K562 (cell line): ENCODE measurements at regions not wholly inside any gene's neighbourhood (a gene's known extent, or its start where the extent isn't known, plus 50 kb on each side); places are given as distances from the start of the nearest gene placed in this dataset.

ENCODE experiments used
- ATAC-seq: fragments of 200-7000 bp; cut with Tn5 transposase; 3 replicates; pipeline ENCODE4 v1.9.1; 2020; ENCODE audit warnings: moderate library complexity
- BruUV-seq: library from RNA; stranded (reverse); fragments of 400-500 nt; replicated peaks from 2 replicates; lab custom pipeline; 2021; lab: Mats Ljungman, UMichigan
- CTCF ChIA-PET: fragments of 300-600 bp; formaldehyde crosslinking; extraction: SDS; loops from one replicate; lab custom pipeline; 2021; ENCODE audit warnings: low intra/inter-chr PET ratio; lab: Yijun Ruan, JAX
- POLR2A ChIA-PET: fragments of 300-600, 350-650 bp; sonication (Branson Sonifier 250); formaldehyde crosslinking; extraction: SDS; loops from one replicate; lab custom pipeline; 2021; ENCODE audit warnings: antibody characterized with exemption, inconsistent platforms; lab: Yijun Ruan, JAX
- DNase-seq, 4 experiments: peaks; one replicate each; pipeline versions ENCODE4 v3.0.0 to v3.0.0-alpha.2; 2011 to 2018; ENCODE audit warnings: low spot score in 3 of 4, mixed read lengths in 3 of 4; ENCODE audit errors: extremely low read depth in 1 of 4
- FAIRE-seq: peaks from 2 replicates; lab custom pipeline; 2011; peaks lifted over from hg19 to GRCh38; lab: Jason Lieb, UNC
- H2AFZ ChIP-seq: 2 replicates; pipeline ENCODE4 v1.6.0; 2011; ENCODE audit warnings: low read depth, low read length, control low read depth, inconsistent platforms
- H3K27ac ChIP-seq: fragments of 200-600 bp; 3 replicates; pipeline ENCODE4 v1.8.0; 2011; ENCODE audit warnings: low read depth, mild to moderate bottlenecking, control low read depth, inconsistent platforms, low read length, moderate library complexity, mixed read lengths; ENCODE audit errors: extremely low read depth
- H3K27me3 ChIP-seq, 2 experiments: fragments of 300-600 bp in 1 of 2; 2 replicates in 1 of 2; 3 replicates in 1 of 2; pipeline versions ENCODE4 v1.6.0 to v1.8.0; 2011; ENCODE audit warnings: inconsistent platforms in 2 of 2, low read length in 2 of 2, mild to moderate bottlenecking in 1 of 2, mixed read lengths in 1 of 2, moderate library complexity in 1 of 2; ENCODE audit not compliant: control insufficient read depth in 2 of 2, insufficient read depth in 2 of 2
- H3K36me3 ChIP-seq: fragments of 300-600 bp; 3 replicates; pipeline ENCODE4 v1.8.0; 2011; ENCODE audit warnings: mild to moderate bottlenecking, low read length, inconsistent platforms; ENCODE audit not compliant: control insufficient read depth, insufficient read depth
- H3K4me1 ChIP-seq, 2 experiments: fragments of 200-600 bp in 1 of 2; replicated peaks in 1 of 2; 2 replicates in 1 of 2; 3 replicates in 1 of 2; pipeline versions ENCODE4 v1.5.1 to v1.8.0; 2011; ENCODE audit warnings: inconsistent platforms in 2 of 2, low read length in 2 of 2, mild to moderate bottlenecking in 1 of 2, mixed read lengths in 1 of 2, moderate library complexity in 1 of 2; ENCODE audit not compliant: control insufficient read depth in 2 of 2, insufficient read depth in 2 of 2
- H3K4me2 ChIP-seq: 2 replicates; pipeline ENCODE4 v1.6.1; 2011; ENCODE audit warnings: low read length, control low read depth, inconsistent platforms, mixed read lengths; ENCODE audit not compliant: insufficient read depth
- H3K4me3 ChIP-seq: fragments of 200-600 bp; sonication (generic), shearing (Covaris generic); 2 replicates; pipeline ENCODE4 v1.5.1; 2016; ENCODE audit warnings: control low read depth, inconsistent platforms
- H3K79me2 ChIP-seq: fragments of 200-600 bp; 3 replicates; pipeline ENCODE4 v1.8.0; 2011; ENCODE audit warnings: low read length, inconsistent platforms; ENCODE audit not compliant: control insufficient read depth, insufficient read depth
- H3K9ac ChIP-seq, 2 experiments: 2 replicates each; pipeline versions ENCODE4 v1.6.0 to v1.6.1; 2011; ENCODE audit warnings: low read depth in 2 of 2, low read length in 2 of 2, control low read depth in 1 of 2, inconsistent platforms in 1 of 2, mild to moderate bottlenecking in 1 of 2, mixed read lengths in 1 of 2; ENCODE audit not compliant: insufficient read depth in 1 of 2
- H3K9me1 ChIP-seq: one replicate; pipeline ENCODE4 v1.6.0; 2011; ENCODE audit warnings: inconsistent platforms, mild to moderate bottlenecking, low read length, moderate library complexity; ENCODE audit not compliant: control insufficient read depth, insufficient read depth
- H3K9me3 ChIP-seq: replicated peaks from 2 replicates; pipeline ENCODE4 v1.5.1; 2011; ENCODE audit warnings: low read depth, low read length, inconsistent platforms; ENCODE audit not compliant: control insufficient read depth, insufficient read depth
- H4K20me1 ChIP-seq: replicated peaks from 2 replicates; pipeline ENCODE4 v1.6.1; 2011; ENCODE audit warnings: low read length, inconsistent platforms, mixed read lengths; ENCODE audit not compliant: control insufficient read depth, insufficient read depth
- CGGBP1 ChIP-seq: fragments of 250-450 bp; sonication (Bioruptor Pico); IDR thresholded peaks from 2 replicates; pipeline ENCODE4 v1.9.0; 2021; ENCODE audit warnings: mild to moderate bottlenecking
- CHD4 ChIP-seq: fragments of 200-600 bp; sonication (generic); IDR thresholded peaks from 3 replicates; pipeline ENCODE4 v1.6.1; 2012; ENCODE audit warnings: low read depth, mild to moderate bottlenecking, mixed read lengths, low read length, inconsistent platforms; ENCODE audit not compliant: insufficient read depth, insufficient replicate concordance, poor library complexity, severe bottlenecking
- COPS2 ChIP-seq: fragments of 450-650 bp; conservative IDR thresholded peaks from 2 replicates; pipeline ENCODE4 v1.6.1; 2016; ENCODE audit warnings: mild to moderate bottlenecking, moderate library complexity
- HBP1 ChIP-seq: fragments of 450-650 bp; formaldehyde crosslinking; IDR thresholded peaks from 2 replicates; pipeline ENCODE4 v1.4.0; 2022; ENCODE audit warnings: missing genetic modification characterization
- HLTF ChIP-seq: fragments of 450-650 bp; IDR thresholded peaks from 2 replicates; pipeline ENCODE4 v1.6.1; 2016
- HNRNPL ChIP-seq: fragments of 200-400 bp; formaldehyde crosslinking; IDR thresholded peaks from 2 replicates; pipeline ENCODE4 v1.6.1; 2017; ENCODE audit warnings: low read depth, mild to moderate bottlenecking, low read length
- MTA2 ChIP-seq: fragments of 450-650 bp; IDR thresholded peaks from 2 replicates; pipeline ENCODE4 v1.6.1; 2016; ENCODE audit warnings: low read depth
- NFATC3 ChIP-seq: fragments of 450-650 bp; IDR thresholded peaks from 2 replicates; pipeline ENCODE4 v1.6.1; 2017; ENCODE audit warnings: mild to moderate bottlenecking
- SAFB2 ChIP-seq: fragments of 200-400 bp; formaldehyde crosslinking; IDR thresholded peaks from 2 replicates; pipeline ENCODE4 v1.6.1; 2018; ENCODE audit warnings: borderline replicate concordance, low read length, low read depth, moderate library complexity; ENCODE audit not compliant: severe bottlenecking
- SREBF1 ChIP-seq: fragments of 150-350 bp; IDR thresholded peaks from 2 replicates; pipeline ENCODE4 v1.6.1; 2014; ENCODE audit warnings: antibody characterized with exemption, low read depth, low read length, borderline replicate concordance
- TEAD2 ChIP-seq: fragments of 450-650 bp; IDR thresholded peaks from 2 replicates; pipeline ENCODE4 v1.6.1; 2016; ENCODE audit warnings: missing genetic modification characterization, control low read depth, missing compliant biosample characterization
- ZFP30 ChIP-seq: fragments of 250-450 bp; sonication (Bioruptor Pico); IDR thresholded peaks from 2 replicates; pipeline ENCODE4 v1.8.0; 2022; ENCODE audit warnings: moderate library complexity, mild to moderate bottlenecking, inconsistent platforms, borderline replicate concordance
- ZHX1 ChIP-seq: fragments of 150-350 bp; conservative IDR thresholded peaks from 2 replicates; pipeline ENCODE4 v1.6.1; 2014; ENCODE audit warnings: low read length
- WGBS: fragments of 100-300 bp; shearing (Covaris generic); methylation state at CpG from one replicate; pipeline ENCODE4 v1.1.6; 2016; ENCODE audit warnings: low coverage, mixed read lengths; ENCODE audit not compliant: insufficient coverage; ENCODE audit errors: missing lambda C conversion rate; 5-methylcytosine and 5-hydroxymethylcytosine counted together
- in situ Hi-C: fragments of 300-500 bp; cut with MboI; formaldehyde crosslinking; loops from 4 replicates; pipeline ENCODE4 v1.15.0; 2018; ENCODE audit warnings: inconsistent platforms, mixed read lengths
- intact Hi-C: fragments of 100-400 bp; cut with micrococcal nuclease; formaldehyde crosslinking; loops from 2 replicates; pipeline ENCODE4 v1.14.2; 2022

- no peak overlapping the region for H3K4me2 ChIP-seq
- no peak for DNase-seq
- intact Hi-C loops: no loop called here
- no peak overlapping the region for H2AFZ ChIP-seq
- H3K9ac ChIP-seq: no peak overlapping the region
- TF ChIP-seq SREBF1 (no peak), CHD4 (no peak), MTA2 (no peak), ZHX1 (no peak), SAFB2 (no peak), HBP1 (CRISPR knock-in tag) (no peak), HLTF (no peak), CGGBP1 (CRISPR knock-in tag) (no peak), NFATC3 (no peak), ZFP30 (CRISPR knock-in tag) (no peak), COPS2 (no peak), HNRNPL (no peak), TEAD2 (tag) (no peak)
- TF ChIP-seq, all 486 proteins: peak for 0
- no peaks in the 10 kb centered on the region for H3K9me1 ChIP-seq
- no peaks in the 10 kb centered on the region for H3K27me3 ChIP-seq
- H3K36me3 ChIP-seq: no peaks in the 10 kb centered on the region
- H4K20me1 ChIP-seq: no peaks in the 10 kb centered on the region
- ChIA-PET POLR2A (no interaction called here), CTCF (no interaction called here)
- in situ Hi-C loops: no loop called here
- no TSS peak for BruUV-seq
- H3K4me1 ChIP-seq: no peaks in the 10 kb centered on the region
- H3K79me2 ChIP-seq: no peaks in the 10 kb centered on the region
- no peaks in the 10 kb centered on the region; the same call in 1 of the 2 replicates for H3K9me3 ChIP-seq
- ATAC-seq (no peak), FAIRE-seq (no peak)
- 0% methylated on average over 1 of the region's 1 CpG for WGBS
- H3K4me3 ChIP-seq: no peak overlapping the region
- H3K27ac ChIP-seq: no peak overlapping the region
Measured at GRCh38 chr3:35194666-35195065, 444.7 kb upstream of the ARPP21 start.
